ENCODE measurements at regions not wholly inside any gene's neighbourhood (a gene's known extent, or its start where the extent isn't known, plus 50 kb on each side); places are given as distances from the start of the nearest gene placed in this dataset.
"Not testable (repeated sequence)": the region's sequence is repeated elsewhere in the genome, so short reads cannot be mapped to it uniquely, and the experiment has no call there.

DNA sequence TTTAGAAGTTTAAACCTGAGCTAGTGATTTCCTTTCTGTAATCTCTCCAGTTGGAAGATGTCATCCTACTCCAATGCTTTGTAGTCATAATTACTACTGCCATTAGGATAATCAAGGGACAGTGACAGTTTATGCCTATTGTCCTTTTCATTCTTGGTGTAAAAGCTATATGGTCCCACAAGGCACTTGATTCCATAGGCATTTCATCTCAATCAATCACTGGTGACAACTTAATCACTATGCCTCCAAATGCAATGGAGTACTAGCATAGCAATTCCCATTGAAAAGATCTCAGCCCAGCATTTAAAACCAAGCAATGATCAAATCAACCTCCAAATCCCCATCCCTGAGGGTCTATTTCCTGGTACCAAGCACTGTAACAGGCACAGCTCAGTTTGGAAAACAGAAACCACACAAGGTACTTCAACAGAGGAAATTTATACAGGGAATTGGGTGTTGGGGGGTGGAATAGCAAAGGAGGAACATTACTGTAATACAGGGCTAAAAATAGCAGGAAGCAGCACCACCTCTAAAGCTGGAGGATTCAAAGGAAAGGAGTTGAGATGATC lies 51.0 kb downstream of the FHIP2A start:
- intact Hi-C loops (cut with micrococcal nuclease) = loop anchor here (10.0 kb wide), 1 partner anchor 222 kb away; the partner anchor contains the start of gene ATRNL1
- H3K9me3 Mint-ChIP-seq = no peaks in the 10 kb centered on the region
- no peak overlapping the region for H3K4me3 Mint-ChIP-seq
- H3K36me3 Mint-ChIP-seq (ENCODE audit: low read depth) = peaks cover 1% of the 10 kb centered on the region
- H3K27me3 Mint-ChIP-seq = peaks cover 29% of the 10 kb centered on the region
- no peak overlapping the region for H3K27ac Mint-ChIP-seq
- H3K4me1 Mint-ChIP-seq = peaks cover 15% of the 10 kb centered on the region
- no peak for DNase-seq

DNA sequence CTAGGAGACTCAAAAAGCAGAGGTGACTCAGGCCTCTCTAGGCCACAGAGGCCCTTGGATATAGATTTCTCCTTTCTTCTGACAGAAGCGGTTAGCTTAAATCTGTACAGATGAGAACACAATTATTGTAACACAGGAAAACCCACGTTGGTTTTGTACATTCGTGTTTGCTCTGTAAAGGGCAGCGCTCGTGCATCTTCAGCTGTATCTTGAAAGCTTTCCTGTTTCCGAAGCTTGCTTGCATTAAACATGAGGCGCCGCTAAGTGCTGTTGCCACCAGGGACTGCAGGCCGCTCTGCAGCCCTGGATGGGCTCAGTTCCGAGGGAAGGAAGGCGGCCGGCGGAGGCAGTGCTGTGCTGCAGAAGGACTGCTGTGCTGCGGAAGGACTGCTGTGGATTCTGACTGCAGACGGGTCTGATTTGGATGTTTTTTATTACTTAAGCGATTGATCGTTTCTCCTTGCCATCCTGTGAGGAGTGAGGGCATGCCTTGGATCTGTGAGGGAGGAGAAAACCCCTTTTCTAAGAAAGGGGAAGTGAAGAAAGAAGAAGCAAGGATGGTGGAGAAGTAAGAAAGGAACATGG lies 53.3 kb downstream of the FHIP2A start:
- H3K36me3 Mint-ChIP-seq (ENCODE audit: low read depth) = no peaks in the 10 kb centered on the region
- peak; percentile 68 for DNase-seq

DNA sequence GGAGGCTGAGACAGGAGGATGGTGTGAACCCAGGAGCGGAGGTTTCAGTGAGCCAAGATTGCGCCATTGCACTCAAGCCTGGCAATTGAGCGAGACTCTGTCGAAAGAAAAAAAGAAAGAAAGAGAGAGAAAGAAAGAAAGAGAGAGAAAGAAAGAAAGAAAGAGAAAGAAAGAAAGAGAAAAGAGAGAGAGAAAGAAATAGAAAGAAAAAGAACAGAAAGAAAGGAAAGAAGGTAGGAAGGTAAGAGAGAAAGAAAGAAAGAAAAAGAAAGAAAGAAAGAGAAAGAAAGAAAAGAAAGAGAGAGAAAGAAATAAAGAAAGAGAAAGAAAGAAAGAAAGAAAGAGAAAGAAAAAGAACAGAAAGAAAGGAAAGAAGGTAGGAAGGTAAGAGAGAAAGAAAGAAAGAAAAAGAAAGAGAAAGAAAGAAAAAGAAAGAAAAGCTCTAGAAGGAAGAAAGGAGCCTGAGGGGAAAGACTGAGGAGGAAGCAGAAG lies 54.1 kb downstream of the FHIP2A start:
- H3K36me3 Mint-ChIP-seq (ENCODE audit: low read depth); H3K4me3 Mint-ChIP-seq; DNase-seq; H3K27ac Mint-ChIP-seq; H3K9me3 Mint-ChIP-seq: not testable (repeated sequence)
- intact Hi-C loops (cut with micrococcal nuclease) = loop anchor here (5.0 to 10.0 kb wide), 3 partner anchors 142 to 403 kb away; partner anchors contain the start of gene ATRNL1
- peaks cover 38% of the 10 kb centered on the region for H3K27me3 Mint-ChIP-seq
- H3K4me1 Mint-ChIP-seq = peaks cover 26% of the 10 kb centered on the region

More for the DNA sequence above, 53.3 kb downstream of the FHIP2A start:
- no peaks in the 10 kb centered on the region for H3K9me3 Mint-ChIP-seq
- intact Hi-C loops (cut with micrococcal nuclease) = loop anchor here (5.0 to 10.0 kb wide), 3 partner anchors 142 to 403 kb away; partner anchors contain the start of gene ATRNL1
- H3K27me3 Mint-ChIP-seq = peaks cover 38% of the 10 kb centered on the region
- peaks cover 24% of the 10 kb centered on the region for H3K4me1 Mint-ChIP-seq
- H3K4me3 Mint-ChIP-seq = peak overlapping the region; percentile 60
- no peak overlapping the region for H3K27ac Mint-ChIP-seq

DNA sequence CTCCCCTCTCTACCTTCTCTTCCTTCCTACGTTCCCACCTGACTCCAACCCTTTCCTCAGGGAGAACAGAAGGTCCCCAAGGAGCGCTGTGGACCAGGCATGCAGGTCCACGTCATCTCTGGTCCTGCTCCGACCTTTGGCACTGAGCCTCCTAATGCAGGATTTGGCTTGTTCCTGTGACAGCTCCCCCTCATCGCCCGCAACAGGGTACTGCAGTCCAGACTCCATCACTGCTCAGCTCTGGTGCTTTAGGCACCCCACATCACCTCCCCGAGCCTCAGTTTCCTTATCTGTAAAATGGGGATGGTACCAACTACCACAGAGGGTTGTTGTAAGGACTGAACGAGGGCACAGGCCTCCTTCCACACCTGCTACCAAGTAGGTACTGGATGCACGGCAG lies 54.6 kb downstream of the FHIP2A start:
- no peak for DNase-seq
- Mint-ChIP-seq H3K9me3 (no peaks in the 10 kb centered on the region), H3K27me3 (peaks cover 38% of the 10 kb centered on the region), H3K27ac (no peak overlapping the region), H3K36me3 (ENCODE audit: low read depth) (no peaks in the 10 kb centered on the region), H3K4me1 (peaks cover 26% of the 10 kb centered on the region), H3K4me3 (no peak overlapping the region)
- intact Hi-C loops (cut with micrococcal nuclease) = loop anchor here (5.0 to 10.0 kb wide), 3 partner anchors 141 to 404 kb away; partner anchors contain the start of gene ATRNL1

DNA sequence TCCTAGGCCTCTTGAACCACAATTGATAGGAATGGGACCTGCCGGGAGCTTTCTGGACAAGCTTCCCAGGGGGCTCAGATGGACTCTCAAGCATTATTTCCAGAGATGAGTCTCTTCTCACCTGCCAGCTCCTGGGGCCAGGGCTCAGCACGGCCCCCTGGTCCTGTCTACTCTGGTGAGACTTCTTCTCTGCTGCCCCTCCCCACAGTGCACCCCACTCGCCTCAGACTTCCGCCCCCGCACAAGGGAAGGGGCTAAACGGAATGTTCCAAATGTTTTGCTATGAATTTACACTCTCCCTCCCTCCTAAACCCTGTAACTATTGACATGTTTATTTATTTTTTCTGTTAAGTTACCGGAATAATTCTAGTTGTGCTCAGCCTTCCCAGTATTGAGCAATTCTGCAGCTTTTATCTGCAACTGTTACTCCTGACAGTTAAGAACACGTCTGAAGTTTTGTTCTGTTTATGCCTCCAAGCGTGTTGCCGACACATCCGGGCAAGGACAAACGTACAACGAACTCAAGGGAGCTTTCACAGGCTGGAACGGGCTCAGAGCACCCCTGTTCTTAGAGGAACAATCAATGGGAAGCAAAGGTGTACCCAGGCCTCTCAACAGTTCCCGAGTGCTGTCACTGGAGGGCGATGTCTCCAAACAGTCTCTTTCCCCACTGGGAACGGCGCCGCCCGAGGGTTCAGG lies 55.2 kb downstream of the FHIP2A start:
- intact Hi-C loops (cut with micrococcal nuclease) = loop anchor here (1.0 to 10.0 kb wide), 4 partner anchors 141 to 404 kb away; partner anchors contain the start of gene ATRNL1
- Mint-ChIP-seq H3K4me3 (no peak overlapping the region), H3K27ac (no peak overlapping the region)

DNA sequence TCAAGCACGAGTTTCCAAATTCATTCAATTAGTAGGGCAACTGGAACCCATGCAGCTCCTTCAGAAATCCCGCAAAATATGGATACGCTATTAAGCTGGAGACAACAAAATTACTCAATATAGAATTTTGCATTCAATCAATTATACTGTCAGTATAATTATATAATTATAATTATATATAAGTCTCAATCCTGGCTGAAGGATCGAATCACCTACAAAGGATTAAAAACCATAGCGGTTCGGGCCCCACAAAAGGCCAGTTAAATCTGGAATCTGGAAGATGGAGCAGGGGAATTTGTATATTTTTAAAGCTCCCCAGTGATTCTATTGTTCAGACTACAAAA lies 55.7 kb downstream of the FHIP2A start:
- Mint-ChIP-seq H3K4me3 (no peak overlapping the region), H3K36me3 (ENCODE audit: low read depth) (no peaks in the 10 kb centered on the region), H3K4me1 (peaks cover 26% of the 10 kb centered on the region), H3K27ac (no peak overlapping the region), H3K9me3 (no peaks in the 10 kb centered on the region), H3K27me3 (peaks cover 36% of the 10 kb centered on the region)
- no peak for DNase-seq
- intact Hi-C loops (cut with micrococcal nuclease) = loop anchor here (1.0 to 10.0 kb wide), 4 partner anchors 140 to 405 kb away; partner anchors contain the start of gene ATRNL1

More for the DNA sequence above, 55.2 kb downstream of the FHIP2A start:
- peaks cover 26% of the 10 kb centered on the region for H3K4me1 Mint-ChIP-seq
- H3K9me3 Mint-ChIP-seq = no peaks in the 10 kb centered on the region
- DNase-seq = peak; percentile 82
- H3K27me3 Mint-ChIP-seq = peaks cover 34% of the 10 kb centered on the region
- H3K36me3 Mint-ChIP-seq (ENCODE audit: low read depth) = no peaks in the 10 kb centered on the region

DNA sequence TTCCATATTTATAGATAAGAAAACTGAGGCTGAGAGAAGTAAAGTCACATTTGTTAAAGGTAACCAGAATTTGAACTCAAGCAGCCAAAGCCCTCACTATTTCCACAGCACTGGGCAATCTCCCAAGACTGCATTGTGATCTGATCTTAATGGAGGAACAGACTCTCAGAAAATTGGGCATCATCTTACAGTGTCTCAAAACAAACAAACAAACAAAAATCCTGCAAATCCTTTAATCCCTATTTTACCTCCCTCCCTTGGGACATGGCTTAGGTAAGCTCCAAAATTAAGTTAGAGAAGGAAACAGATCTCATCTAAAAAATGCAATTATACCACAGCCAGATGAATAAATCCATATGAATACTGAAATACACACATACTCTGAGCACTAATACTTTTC lies 57.5 kb downstream of the FHIP2A start:
- intact Hi-C loops (cut with micrococcal nuclease) = loop anchor here (2.0 to 10.0 kb wide), 4 partner anchors 32 to 407 kb away; partner anchors contain the start of gene ATRNL1
- no peak for DNase-seq
- no peaks in the 10 kb centered on the region for H3K9me3 Mint-ChIP-seq
- H3K4me3 Mint-ChIP-seq = peak overlapping the region; percentile 35
- peaks cover 26% of the 10 kb centered on the region for H3K4me1 Mint-ChIP-seq
- no peaks in the 10 kb centered on the region for H3K36me3 Mint-ChIP-seq (ENCODE audit: low read depth)
- no peak overlapping the region for H3K27ac Mint-ChIP-seq
- H3K27me3 Mint-ChIP-seq = peaks cover 32% of the 10 kb centered on the region

DNA sequence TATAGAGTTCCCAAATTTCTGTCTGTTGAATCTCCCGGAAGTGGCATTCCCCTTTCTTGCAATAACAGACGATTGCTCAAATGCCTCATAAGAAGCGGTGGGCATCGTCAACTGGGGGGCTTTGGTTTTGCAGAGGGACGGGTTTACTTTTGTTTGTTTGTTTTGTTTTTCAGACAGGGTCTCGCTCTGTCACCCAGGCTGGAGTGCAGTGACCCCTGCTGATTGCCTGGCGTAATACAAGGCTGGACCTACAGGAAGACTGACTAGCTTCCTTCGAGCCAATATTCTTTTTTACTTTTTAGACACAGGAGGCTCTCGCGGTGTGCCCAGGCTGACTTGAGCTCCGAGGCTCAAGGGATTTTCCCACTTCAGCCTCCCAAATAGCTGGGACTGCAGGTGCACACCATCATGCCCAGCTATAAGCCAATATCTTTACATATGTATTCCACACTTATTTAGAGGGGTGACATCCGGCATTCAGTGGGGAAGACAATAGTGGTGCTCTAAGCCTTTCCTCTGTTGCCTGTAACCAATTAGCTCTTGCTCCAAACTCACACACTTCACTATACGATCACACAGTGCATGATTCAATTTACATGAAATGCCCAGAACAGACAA lies 58.1 kb downstream of the FHIP2A start:
- no peaks in the 10 kb centered on the region for H3K36me3 Mint-ChIP-seq (ENCODE audit: low read depth)
- intact Hi-C loops (cut with micrococcal nuclease) = loop anchor here (2.0 to 10.0 kb wide), 4 partner anchors 31 to 407 kb away; partner anchors contain the start of gene ATRNL1

DNA sequence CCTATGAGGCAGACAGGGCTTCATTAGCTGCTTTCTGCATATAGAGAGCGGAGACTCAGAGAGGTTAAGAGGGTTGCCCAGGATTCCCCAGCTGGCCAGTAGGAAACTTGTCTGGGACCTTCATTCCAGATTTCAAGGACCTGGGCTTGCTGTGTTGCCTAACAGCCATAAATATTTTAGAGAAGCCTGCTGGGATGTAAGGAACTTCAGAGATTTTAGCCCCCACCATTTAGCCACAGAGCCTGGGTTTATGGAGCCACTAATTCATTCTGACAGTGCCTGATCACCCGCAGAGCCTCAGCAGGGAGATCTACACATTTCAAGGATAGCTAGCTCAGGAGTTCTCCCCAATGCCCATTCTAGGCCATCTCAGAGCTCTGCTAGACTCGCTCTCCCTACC lies 56.6 kb upstream of the TRUB1 start:
- intact Hi-C loops (cut with micrococcal nuclease) = no loop called here

More for the DNA sequence above, 58.1 kb downstream of the FHIP2A start:
- H3K9me3 Mint-ChIP-seq = no peaks in the 10 kb centered on the region
- DNase-seq = peak; percentile 85
- H3K27me3 Mint-ChIP-seq = peaks cover 32% of the 10 kb centered on the region
- no peak overlapping the region for H3K27ac Mint-ChIP-seq
- H3K4me1 Mint-ChIP-seq = peaks cover 26% of the 10 kb centered on the region
- H3K4me3 Mint-ChIP-seq = peak overlapping the region; percentile 35

DNA sequence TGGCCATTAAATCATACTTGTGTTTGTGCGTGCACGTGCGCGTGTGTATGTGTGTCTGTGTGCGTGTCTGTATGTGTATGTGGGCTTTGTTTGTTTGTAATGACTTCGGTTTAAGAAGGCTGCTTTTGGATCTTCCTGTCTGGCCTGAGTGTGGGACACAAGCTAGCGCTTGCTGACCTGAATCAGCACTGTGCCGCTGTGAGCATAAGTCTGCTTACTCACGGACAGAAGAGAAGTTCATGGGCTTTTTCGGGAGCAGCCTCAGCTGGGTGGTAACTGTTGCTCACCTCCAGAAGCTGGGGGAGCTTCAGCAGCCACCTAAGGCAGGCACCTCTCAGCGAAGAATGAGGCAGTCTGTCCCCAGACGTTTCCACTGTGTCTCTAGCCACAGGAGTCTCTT lies 56.1 kb upstream of the TRUB1 start:
- H3K4me3 Mint-ChIP-seq = no peak overlapping the region
- H3K27me3 Mint-ChIP-seq = peaks cover 18% of the 10 kb centered on the region
- no peak for DNase-seq
- no peak overlapping the region for H3K27ac Mint-ChIP-seq
- H3K4me1 Mint-ChIP-seq = peaks cover 14% of the 10 kb centered on the region
- H3K36me3 Mint-ChIP-seq (ENCODE audit: low read depth) = no peaks in the 10 kb centered on the region
- intact Hi-C loops (cut with micrococcal nuclease) = no loop called here
- no peaks in the 10 kb centered on the region for H3K9me3 Mint-ChIP-seq

More for the DNA sequence above, 56.6 kb upstream of the TRUB1 start:
- Mint-ChIP-seq H3K27ac (no peak overlapping the region), H3K36me3 (ENCODE audit: low read depth) (no peaks in the 10 kb centered on the region), H3K9me3 (no peaks in the 10 kb centered on the region), H3K4me3 (no peak overlapping the region), H3K27me3 (peaks cover 19% of the 10 kb centered on the region), H3K4me1 (peaks cover 17% of the 10 kb centered on the region)
- DNase-seq = no peak

DNA sequence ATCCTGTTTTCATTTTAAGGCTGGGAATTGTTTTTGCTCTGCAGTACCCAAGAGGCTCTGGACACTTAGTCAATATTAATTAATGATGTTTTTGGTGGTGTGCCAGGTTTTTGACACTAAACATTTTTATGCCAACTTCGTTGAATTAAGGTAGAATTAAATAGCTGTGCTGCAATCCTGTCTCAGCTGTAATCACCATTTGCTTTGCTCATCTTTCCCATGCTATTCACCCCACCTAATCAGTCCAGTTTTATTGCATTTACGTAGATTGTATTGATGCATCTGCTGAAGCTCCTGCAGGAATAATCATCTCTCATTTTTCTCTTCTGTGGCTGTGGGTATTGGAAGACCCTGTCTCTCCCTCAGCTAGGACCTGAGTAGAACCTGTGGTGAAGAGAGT lies 52.6 kb upstream of the TRUB1 start:
- DNase-seq = no peak
- intact Hi-C loops (cut with micrococcal nuclease) = no loop called here
- Mint-ChIP-seq H3K9me3 (no peaks in the 10 kb centered on the region), H3K4me1 (no peaks in the 10 kb centered on the region), H3K27me3 (peaks cover 6% of the 10 kb centered on the region), H3K36me3 (ENCODE audit: low read depth) (no peaks in the 10 kb centered on the region), H3K4me3 (no peak overlapping the region), H3K27ac (no peak overlapping the region)
